ENCODE measurements at regions not wholly inside any gene's neighbourhood (a gene's known extent, or its start where the extent isn't known, plus 50 kb on each side); places are given as distances from the start of the nearest gene placed in this dataset.
"Not testable (repeated sequence)": the region's sequence is repeated elsewhere in the genome, so short reads cannot be mapped to it uniquely, and the experiment has no call there.

DNA sequence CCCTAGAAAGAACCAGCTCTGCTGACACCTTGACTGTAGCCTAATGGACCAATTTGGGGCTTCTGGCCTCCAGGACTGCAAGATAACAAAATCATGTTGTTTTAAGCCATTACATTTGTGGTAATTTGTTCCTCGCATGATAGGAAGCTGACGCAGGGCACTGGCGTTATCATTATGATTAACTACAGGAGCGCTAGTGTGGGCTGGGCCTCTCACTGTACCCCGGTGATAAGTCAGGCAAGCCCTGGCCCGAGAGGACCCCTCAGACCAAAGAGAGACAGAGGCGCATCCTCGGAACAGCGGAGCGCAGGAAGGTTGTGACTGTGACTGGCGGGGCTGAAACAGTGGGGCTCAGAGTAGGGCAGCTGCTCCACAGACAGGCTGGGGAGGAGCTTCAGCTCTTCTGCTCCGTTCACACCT lies 150.3 kb upstream of the CHST15 start:
- Mint-ChIP-seq H3K9me3 (no peaks in the 10 kb centered on the region), H3K36me3 (ENCODE audit: low read depth) (no peaks in the 10 kb centered on the region), H3K27me3 (no peaks in the 10 kb centered on the region), H3K4me3 (no peak overlapping the region), H3K4me1 (ENCODE audit: low read depth) (no peaks in the 10 kb centered on the region), H3K27ac (no peak overlapping the region)
- no peak for DNase-seq
- CTCF ChIA-PET, result no interaction called here
- ATAC-seq, result no peak
- intact Hi-C loops (cut with micrococcal nuclease), result no loop called here
- TF ChIP-seq, protein P1, sequence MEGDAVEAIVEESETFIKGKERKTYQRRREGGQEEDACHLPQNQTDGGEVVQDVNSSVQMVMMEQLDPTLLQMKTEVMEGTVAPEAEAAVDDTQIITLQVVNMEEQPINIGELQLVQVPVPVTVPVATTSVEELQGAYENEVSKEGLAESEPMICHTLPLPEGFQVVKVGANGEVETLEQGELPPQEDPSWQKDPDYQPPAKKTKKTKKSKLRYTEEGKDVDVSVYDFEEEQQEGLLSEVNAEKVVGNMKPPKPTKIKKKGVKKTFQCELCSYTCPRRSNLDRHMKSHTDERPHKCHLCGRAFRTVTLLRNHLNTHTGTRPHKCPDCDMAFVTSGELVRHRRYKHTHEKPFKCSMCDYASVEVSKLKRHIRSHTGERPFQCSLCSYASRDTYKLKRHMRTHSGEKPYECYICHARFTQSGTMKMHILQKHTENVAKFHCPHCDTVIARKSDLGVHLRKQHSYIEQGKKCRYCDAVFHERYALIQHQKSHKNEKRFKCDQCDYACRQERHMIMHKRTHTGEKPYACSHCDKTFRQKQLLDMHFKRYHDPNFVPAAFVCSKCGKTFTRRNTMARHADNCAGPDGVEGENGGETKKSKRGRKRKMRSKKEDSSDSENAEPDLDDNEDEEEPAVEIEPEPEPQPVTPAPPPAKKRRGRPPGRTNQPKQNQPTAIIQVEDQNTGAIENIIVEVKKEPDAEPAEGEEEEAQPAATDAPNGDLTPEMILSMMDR (IDR thresholded peaks at IDR 0.05), result no peak
- POLR2A ChIA-PET, result no interaction called here

DNA sequence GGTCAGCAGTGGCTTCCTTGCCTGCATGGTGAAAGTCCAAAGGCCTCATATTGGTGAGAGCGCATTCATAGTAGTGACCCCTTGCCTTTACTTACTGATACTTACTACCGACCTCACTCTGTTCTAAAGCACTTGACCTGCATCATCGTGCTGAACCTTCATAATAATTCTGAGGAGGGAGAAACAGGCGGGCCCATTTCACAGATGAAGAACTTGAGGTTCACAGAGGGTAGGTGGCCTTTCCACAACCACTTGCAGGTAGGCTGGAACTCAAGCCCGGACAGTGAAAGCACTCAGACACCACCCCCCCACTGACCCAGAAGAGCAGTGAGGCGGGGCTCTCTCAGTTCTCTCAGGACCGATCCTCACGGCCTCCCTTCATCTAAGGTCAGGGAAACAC lies 149.4 kb upstream of the CHST15 start:
- TF ChIP-seq, protein P1 (IDR thresholded peaks at IDR 0.05), result no peak

DNA sequence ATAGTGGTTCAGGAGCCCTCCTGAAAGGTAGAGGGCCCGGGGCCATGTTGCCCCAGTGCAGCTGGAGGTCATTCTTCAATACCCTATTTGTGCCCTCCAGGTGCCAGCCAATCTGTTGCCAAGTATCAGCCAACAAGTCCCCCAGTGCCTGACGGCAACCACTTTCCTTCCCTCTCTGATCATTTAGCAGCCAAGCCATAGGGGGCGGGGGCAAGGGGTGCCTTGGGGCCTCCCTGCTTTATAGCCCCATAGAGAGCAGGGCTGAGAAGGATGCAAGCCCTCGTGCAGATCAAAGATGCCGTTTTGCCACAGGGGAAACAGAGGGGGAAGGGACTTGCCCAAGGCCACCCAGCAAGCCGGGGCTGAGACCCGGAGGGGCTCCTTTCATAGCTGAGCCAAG lies 149.0 kb upstream of the CHST15 start:
- TF ChIP-seq, protein P1 (IDR thresholded peaks at IDR 0.05), result no peak
- no peaks in the 10 kb centered on the region for H3K36me3 Mint-ChIP-seq (ENCODE audit: low read depth)
- no peak for DNase-seq
- H3K4me1 Mint-ChIP-seq (ENCODE audit: low read depth), result no peaks in the 10 kb centered on the region
- CTCF ChIA-PET, result no interaction called here
- intact Hi-C loops (cut with micrococcal nuclease), result no loop called here
- no peaks in the 10 kb centered on the region for H3K9me3 Mint-ChIP-seq
- no peaks in the 10 kb centered on the region for H3K27me3 Mint-ChIP-seq
- POLR2A ChIA-PET, result no interaction called here
- no peak for ATAC-seq
- no peak overlapping the region for H3K4me3 Mint-ChIP-seq
- H3K27ac Mint-ChIP-seq, result no peak overlapping the region

More for the DNA sequence above, 149.4 kb upstream of the CHST15 start:
- DNase-seq (no peak), ATAC-seq (no peak)
- H3K4me1 Mint-ChIP-seq (ENCODE audit: low read depth), result no peaks in the 10 kb centered on the region
- no peak overlapping the region for H3K4me3 Mint-ChIP-seq
- intact Hi-C loops (cut with micrococcal nuclease), result no loop called here
- no peak overlapping the region for H3K27ac Mint-ChIP-seq
- H3K27me3 Mint-ChIP-seq, result no peaks in the 10 kb centered on the region
- H3K36me3 Mint-ChIP-seq (ENCODE audit: low read depth), result no peaks in the 10 kb centered on the region
- ChIA-PET CTCF (no interaction called here), POLR2A (no interaction called here)
- no peaks in the 10 kb centered on the region for H3K9me3 Mint-ChIP-seq

DNA sequence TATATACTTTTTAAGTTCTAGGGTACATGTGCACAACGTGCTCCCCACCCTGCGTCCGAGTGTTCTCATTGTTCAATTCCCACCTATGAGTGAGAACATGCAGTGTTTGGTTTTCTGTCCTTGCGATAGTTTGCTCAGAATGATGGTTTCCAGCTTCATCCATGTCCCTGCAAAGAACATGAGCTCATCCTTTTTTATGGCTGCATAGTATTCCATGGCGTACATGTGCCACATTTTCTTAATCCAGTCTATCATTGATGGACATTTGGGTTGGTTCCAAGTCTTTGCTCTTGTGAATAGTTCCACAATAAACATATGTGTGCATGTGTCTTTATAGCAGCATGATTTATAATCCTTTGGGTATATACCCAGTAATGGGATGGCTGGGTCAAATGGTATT lies 148.1 kb upstream of the CHST15 start:
- H3K36me3 Mint-ChIP-seq (ENCODE audit: low read depth); H3K4me3 Mint-ChIP-seq; H3K4me1 Mint-ChIP-seq (ENCODE audit: low read depth); ATAC-seq; H3K9me3 Mint-ChIP-seq; H3K27ac Mint-ChIP-seq; intact Hi-C loops (cut with micrococcal nuclease); H3K27me3 Mint-ChIP-seq; CTCF ChIA-PET; POLR2A ChIA-PET; DNase-seq: not testable (repeated sequence)

DNA sequence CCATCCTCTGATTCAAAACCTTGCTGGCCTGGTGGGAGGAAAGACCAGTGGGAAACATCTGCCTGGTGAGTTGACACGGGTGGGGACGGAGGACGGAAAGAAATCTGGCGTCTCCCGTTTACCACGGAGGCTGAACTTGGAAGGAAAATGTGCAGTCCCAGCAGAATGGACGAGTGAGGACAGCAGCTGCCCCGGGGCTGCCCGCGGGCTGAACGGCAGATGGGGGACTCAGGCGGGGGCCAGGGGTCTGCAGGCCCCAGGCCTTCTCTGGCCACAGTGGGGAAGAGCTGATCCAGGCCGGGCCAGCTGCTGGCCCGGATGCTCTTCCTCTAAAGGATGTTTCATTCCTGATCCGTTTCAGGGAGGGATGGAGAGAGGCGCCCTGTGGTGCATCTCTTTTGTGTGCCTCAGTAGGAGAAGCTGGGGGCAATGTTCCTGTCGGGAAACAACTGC lies 147.5 kb upstream of the CHST15 start:
- no peaks in the 10 kb centered on the region for H3K36me3 Mint-ChIP-seq (ENCODE audit: low read depth)
- POLR2A ChIA-PET, result no interaction called here
- no peak for ATAC-seq
- no peaks in the 10 kb centered on the region for H3K9me3 Mint-ChIP-seq
- DNase-seq, result no peak
- no peak overlapping the region for H3K4me3 Mint-ChIP-seq
- H3K27me3 Mint-ChIP-seq, result no peaks in the 10 kb centered on the region
- TF ChIP-seq, protein P1 (IDR thresholded peaks at IDR 0.05), result no peak
- intact Hi-C loops (cut with micrococcal nuclease), result no loop called here
- H3K4me1 Mint-ChIP-seq (ENCODE audit: low read depth), result no peaks in the 10 kb centered on the region
- CTCF ChIA-PET, result no interaction called here
- H3K27ac Mint-ChIP-seq, result no peak overlapping the region

DNA sequence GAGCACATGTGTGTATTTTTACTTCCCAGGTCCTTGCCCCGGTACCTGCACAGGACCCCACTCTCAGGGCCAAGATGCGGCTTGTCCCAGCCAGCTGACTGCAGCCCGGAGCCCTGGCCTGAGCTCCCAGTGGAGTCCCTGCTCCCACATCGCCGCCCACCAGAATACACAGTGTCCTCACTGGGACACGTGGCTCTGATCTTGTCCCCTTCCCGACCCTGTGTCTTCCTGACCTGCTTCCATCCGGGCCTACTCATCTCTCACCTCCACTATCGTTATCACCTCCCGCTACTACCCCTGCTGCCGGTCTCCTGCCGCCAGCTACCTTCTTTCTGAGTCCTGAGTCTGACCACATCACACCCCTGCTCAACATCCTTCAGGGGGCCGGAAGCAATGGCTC lies 146.3 kb upstream of the CHST15 start:
- no peaks in the 10 kb centered on the region for H3K9me3 Mint-ChIP-seq
- CTCF ChIA-PET, result no interaction called here
- H3K27ac Mint-ChIP-seq, result no peak overlapping the region
- no peak for ATAC-seq
- no peak overlapping the region for H3K4me3 Mint-ChIP-seq
- no peaks in the 10 kb centered on the region for H3K36me3 Mint-ChIP-seq (ENCODE audit: low read depth)
- POLR2A ChIA-PET, result no interaction called here
- TF ChIP-seq, protein P1 (IDR thresholded peaks at IDR 0.05), result no peak
- intact Hi-C loops (cut with micrococcal nuclease), result no loop called here
- H3K27me3 Mint-ChIP-seq, result no peaks in the 10 kb centered on the region
- no peaks in the 10 kb centered on the region for H3K4me1 Mint-ChIP-seq (ENCODE audit: low read depth)
- no peak for DNase-seq

Measured in activated CD8-positive, alpha-beta T cell treated with anti-CD3 and anti-CD28 coated beads for 36 hours (primary cell).